Right renal cortex interstitium (tissue), 3 donors: ENCODE measurements at regions not wholly inside any gene's neighbourhood (a gene's known extent, or its start where the extent isn't known, plus 50 kb on each side); places are given as distances from the start of the nearest gene placed in this dataset.
"Not testable (repeated sequence)": the region's sequence is repeated elsewhere in the genome, so short reads cannot be mapped to it uniquely, and the experiment has no call there.

Source experiments
- DNase-seq, 3 donors: peaks; one replicate each; pipeline ENCODE4 v3.0.0-alpha.2; 2013; ENCODE audit warnings: low read depth in 3 of 3, low spot score in 2 of 3

GRCh38 chr20:2203436-2203835 is 92.4 kb upstream of the TGM3 start:
- DNase-seq = no peak

- no peak for DNase-seq
Measured at GRCh38 chr20:2204021-2204420, 91.8 kb upstream of the TGM3 start.

- peak; percentile 40 to 62 (median 42) for DNase-seq
Measured at GRCh38 chr20:2206957-2207769, 88.6 kb upstream of the TGM3 start.

DNA sequence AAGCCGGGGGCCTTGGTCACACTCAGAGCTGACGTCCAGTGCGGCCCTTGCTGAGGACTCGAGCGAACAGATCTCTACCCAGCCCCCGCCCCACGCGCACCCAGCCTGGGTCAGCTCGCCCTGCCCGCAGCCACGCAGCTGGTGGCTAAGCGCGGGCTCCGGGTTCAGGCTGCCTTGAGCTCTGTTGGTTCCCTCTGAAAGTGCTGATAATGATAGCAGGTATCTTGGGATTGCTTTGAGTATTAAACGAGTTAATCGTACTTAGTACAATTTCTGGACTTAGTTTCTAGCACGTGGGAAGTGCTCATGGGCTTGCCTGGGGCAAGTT is 88.1 kb upstream of the TGM3 start:
- DNase-seq = no peak

- DNase-seq = no peak
Measured at GRCh38 chr20:2208897-2209296, 86.9 kb upstream of the TGM3 start.

GRCh38 chr20:2210646-2211552 is 84.9 kb upstream of the TGM3 start:
- no peak for DNase-seq

DNA sequence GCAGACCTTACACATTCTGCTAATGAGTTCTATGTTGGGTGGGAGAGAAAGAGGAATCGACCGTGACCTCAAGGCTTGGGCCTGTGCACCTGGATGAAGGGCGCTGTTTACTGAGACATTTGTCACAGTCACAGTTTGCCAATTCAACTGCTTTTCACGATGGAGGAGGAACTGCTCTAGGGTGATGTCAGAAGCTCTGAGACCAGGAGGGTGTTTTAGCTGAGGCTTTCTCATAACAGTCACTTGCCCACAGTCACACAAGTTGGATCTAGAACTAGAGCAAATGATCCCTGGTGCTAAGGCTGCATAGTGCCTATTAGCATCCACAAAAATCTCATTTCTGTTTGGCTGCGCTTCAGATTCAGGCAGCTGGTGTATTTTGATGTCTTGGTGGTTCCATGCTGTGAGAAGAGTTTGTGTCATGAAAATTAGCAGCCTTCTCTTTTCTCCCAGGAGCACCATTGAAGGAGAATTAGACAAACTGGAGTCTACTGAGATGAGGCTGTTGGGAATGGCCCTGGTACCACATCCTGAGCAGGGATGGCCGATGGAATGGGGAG is 83.3 kb upstream of the TGM3 start:
- no peak for DNase-seq

- no peak for DNase-seq
Measured at GRCh38 chr20:2213401-2213800, 82.4 kb upstream of the TGM3 start.

DNA sequence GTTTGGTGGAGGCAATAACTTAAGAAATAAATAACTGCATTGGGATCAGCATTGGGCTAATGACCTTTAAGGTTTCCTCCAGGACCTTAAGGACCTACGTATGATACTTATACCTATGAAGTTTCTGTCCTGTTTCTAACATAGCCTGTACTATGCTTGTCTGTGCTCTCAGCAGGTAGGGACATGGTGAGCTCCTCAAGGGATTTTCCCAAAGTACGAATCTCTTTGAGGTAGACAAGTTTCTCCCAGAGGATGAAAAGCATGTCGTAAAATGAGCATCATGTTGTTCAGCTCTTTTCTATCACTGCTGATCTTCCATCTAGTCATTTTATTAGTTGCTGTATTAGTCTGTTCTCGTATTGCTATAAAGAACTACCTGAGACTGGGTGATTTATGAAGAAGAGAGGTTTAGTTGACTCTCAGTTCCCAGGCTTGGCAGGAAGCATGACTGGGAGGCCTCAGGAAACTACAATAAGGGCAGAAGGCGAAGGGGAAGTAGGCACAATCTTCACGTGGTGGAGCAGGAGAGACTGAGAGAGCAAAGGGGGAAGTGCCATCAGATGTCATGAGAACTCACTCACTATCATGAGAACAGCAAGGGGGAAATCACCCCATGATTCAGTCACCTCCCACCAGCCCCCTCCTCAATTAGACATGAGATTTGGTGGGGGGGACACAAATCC is 77.8 kb upstream of the TGM3 start:
- DNase-seq = no peak

DNA sequence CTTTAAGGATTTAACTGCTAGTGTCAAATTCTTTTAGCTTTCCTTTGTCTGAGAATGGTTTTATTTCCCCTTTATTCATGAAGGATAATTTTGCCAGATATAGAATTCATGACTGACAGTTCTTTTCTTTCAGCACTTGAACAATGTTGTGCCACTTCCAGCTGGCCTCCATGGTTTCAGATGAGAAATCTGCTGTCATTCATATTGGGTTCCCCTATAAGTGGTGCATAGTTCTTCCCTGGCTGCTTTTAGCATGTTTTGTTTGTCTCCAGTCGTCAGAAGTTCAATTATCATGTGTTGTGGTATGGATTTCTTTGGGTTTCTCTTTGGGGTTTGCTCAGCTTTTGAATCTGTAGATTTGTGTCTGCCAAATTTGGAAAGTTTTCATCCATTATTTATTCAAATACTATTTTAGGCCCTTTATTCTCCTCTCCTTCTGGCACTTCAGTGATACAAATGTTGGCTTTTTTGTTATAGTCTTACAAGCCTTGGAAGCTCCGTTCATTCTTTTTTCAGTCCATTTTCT is 76.3 kb upstream of the TGM3 start:
- DNase-seq = no peak

DNA sequence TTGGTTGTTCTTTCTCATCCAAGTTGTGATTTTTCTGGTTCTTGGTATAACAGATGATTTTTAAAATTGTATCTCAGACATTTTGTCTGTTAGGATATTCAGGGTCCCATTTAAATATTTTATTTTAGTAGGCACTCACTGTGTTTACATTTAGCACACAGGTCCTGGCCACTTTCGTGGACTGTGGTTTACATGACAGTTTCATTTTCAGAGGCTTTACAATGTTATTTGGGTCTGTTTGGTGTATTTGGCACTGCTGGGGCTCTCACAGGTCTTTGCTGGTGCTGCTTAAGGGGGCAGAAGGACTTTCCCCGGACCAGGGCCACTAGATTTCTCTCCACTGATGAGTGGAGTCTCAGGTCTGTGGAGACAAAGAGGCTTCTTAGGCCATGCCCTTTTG is 75.5 kb upstream of the TGM3 start:
- DNase-seq = no peak

DNA sequence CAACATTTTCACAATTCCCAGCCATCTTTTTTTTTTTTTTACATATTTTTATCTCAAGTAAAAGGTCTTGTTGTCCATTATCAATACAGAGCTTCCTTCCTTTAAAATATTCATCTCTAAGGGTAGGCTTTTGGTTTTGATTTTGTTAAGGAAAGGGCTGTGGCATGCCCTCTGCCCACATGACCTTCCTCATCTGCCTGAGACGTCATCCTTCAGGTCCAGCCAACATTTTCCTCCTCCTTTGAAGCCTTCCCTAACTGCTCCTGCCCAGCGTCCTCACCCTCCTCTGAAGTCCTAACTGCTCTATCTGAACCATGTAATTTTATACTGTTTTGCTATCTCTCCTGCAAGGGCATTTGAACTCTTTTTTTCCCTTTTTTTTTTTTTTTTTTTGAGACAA is 73.9 kb upstream of the TGM3 start:
- no peak for DNase-seq

- DNase-seq = no peak
Measured at GRCh38 chr20:2223558-2224367, 72.0 kb upstream of the TGM3 start.

GRCh38 chr20:2224368-2224639 is 71.5 kb upstream of the TGM3 start:
- no peak for DNase-seq

DNA sequence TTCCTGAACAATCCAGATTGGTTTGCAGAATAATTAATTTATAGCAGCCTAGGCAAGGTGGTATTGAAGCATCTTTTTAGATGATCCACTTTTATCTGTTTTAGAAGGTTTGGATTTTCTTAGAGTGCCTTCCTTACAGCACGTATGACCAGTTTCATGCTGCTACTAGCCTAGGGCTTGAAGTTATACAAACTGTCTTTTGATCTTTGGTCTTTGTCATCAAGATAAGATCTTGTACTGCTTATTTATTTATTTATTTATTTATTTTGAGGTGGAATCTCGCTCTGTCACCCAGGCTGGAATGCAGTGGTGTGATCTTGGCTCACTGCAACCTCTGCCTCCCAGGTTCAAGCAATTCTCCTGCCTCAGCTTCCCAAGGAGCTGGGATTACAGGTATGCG is 68.5 kb upstream of the TGM3 start:
- not testable (repeated sequence) for DNase-seq

DNA sequence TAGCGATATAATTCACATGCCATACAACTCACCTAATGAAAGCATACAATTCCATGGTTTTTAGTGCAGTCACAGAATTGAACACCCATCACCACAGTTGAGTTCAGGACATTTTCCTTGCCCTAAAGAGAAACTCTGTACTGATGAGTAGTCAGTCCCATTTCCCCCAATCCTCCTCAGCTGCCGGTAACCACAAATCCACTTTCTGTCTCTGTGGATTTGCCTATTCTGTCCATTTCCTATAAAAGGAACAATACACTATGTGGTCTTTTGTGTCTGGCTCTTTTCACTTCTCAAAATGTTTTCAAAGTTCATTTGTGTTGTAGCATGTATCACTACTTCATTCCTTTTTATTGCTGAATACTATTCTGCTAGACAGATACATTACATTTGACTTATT is 67.9 kb upstream of the TGM3 start:
- no peak for DNase-seq

GRCh38 chr20:2228926-2229325 is 66.9 kb upstream of the TGM3 start:
- no peak for DNase-seq

- no peak for DNase-seq
Measured at GRCh38 chr20:2230726-2231488, 64.9 kb upstream of the TGM3 start.

DNA sequence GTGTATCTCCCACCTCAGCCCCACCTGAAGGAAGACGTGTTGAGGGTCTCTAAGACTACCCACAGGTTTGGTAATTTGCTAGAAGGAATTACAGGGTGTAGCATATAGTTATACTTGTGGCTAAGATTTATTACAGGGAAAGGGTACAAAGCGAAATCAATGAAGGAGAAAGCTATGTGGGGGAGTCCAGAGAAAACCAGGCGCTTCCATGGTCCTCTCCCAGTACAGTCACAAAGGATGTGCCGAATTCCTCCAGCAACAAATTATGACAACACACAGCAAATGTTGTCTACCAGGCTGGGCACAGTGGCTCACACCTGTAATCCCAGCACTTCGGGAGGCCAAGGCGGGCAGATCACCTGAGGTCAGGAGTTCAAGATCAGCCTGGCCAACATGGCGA is 64.1 kb upstream of the TGM3 start:
- no peak for DNase-seq
